Lower leg skin (tissue), 3 donors: ENCODE measurements at regions not wholly inside any gene's neighbourhood (a gene's known extent, or its start where the extent isn't known, plus 50 kb on each side); places are given as distances from the start of the nearest gene placed in this dataset.

Experiments used
- POLR2A ChIP-seq, 2 donors: fragments of 450-650 bp; IDR thresholded peaks; one replicate each; pipeline ENCODE4 v1.6.1; 2016 to 2017; ENCODE audit warnings: antibody characterized with exemption in 2 of 2, mild to moderate bottlenecking in 1 of 2, moderate library complexity in 1 of 2
- TF ChIP-seq, protein P1 (sequence below), 3 donors: fragments of 450-650 bp; IDR thresholded peaks; one replicate each; pipeline ENCODE4 v1.5.1; 2016; ENCODE audit warnings: antibody characterized with exemption in 3 of 3, mild to moderate bottlenecking in 3 of 3, moderate library complexity in 2 of 3

DNA sequence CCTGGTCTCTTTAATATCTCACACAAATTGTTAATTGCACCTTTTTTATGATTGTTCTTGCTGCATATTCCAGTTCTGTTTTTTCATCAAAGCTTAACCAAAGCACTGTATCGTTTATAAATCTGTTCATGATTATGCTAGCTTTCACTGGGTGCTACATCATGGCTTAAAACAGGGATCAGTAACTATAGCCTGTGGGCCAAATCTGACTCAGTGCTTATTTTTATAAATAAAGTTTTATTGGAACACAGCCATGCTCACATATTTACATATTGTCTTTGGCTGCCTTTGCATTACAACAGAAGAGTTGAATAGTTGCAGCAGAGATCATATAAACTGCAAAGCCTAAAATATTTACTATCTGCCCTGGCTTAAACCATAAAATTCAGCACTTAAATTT, 183.4 kb upstream of the NRXN3 start:
- TF ChIP-seq, protein P1, sequence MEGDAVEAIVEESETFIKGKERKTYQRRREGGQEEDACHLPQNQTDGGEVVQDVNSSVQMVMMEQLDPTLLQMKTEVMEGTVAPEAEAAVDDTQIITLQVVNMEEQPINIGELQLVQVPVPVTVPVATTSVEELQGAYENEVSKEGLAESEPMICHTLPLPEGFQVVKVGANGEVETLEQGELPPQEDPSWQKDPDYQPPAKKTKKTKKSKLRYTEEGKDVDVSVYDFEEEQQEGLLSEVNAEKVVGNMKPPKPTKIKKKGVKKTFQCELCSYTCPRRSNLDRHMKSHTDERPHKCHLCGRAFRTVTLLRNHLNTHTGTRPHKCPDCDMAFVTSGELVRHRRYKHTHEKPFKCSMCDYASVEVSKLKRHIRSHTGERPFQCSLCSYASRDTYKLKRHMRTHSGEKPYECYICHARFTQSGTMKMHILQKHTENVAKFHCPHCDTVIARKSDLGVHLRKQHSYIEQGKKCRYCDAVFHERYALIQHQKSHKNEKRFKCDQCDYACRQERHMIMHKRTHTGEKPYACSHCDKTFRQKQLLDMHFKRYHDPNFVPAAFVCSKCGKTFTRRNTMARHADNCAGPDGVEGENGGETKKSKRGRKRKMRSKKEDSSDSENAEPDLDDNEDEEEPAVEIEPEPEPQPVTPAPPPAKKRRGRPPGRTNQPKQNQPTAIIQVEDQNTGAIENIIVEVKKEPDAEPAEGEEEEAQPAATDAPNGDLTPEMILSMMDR (IDR thresholded peaks at IDR 0.05): no peak
- no peak for TF ChIP-seq POLR2A (IDR thresholded peaks at IDR 0.05)
